MM.1S (cell line): ENCODE measurements at regions not wholly inside any gene's neighbourhood (a gene's known extent, or its start where the extent isn't known, plus 50 kb on each side); places are given as distances from the start of the nearest gene placed in this dataset.

ENCODE experiments used
- DNase-seq: peaks from one replicate; pipeline ENCODE4 v3.0.0-alpha.2; 2015
- H2AFZ ChIP-seq: fragments of 300-600 bp; sonication (generic); 2 replicates; pipeline ENCODE4 v1.6.0; 2016; ENCODE audit warnings: antibody characterized with exemption, low read length
- H3F3A ChIP-seq: fragments of 300-600 bp; sonication (generic); 2 replicates; pipeline ENCODE4 v1.6.1; 2016; ENCODE audit warnings: mild to moderate bottlenecking, antibody characterized with exemption, low read length, moderate library complexity, mixed read lengths; ENCODE audit not compliant: insufficient read depth
- H3K27ac ChIP-seq: fragments of 300-600 bp; sonication (generic); 2 replicates; pipeline ENCODE4 v1.5.1; 2016; ENCODE audit warnings: mild to moderate bottlenecking, low read length
- H3K27me3 ChIP-seq: fragments of 300-600 bp; sonication (generic); replicated peaks from 2 replicates; pipeline ENCODE4 v1.6.0; 2016; ENCODE audit warnings: low read length; ENCODE audit not compliant: insufficient read depth
- H3K36me3 ChIP-seq: fragments of 300-600 bp; sonication (generic); replicated peaks from 2 replicates; pipeline ENCODE4 v1.6.1; 2016; ENCODE audit warnings: mild to moderate bottlenecking, low read length, mixed read lengths; ENCODE audit not compliant: insufficient read depth
- H3K4me1 ChIP-seq: fragments of 300-600 bp; sonication (generic); 2 replicates; pipeline ENCODE4 v1.6.1; 2016; ENCODE audit warnings: low read length, mixed read lengths
- H3K4me2 ChIP-seq: fragments of 300-600 bp; sonication (generic); 2 replicates; pipeline ENCODE4 v1.6.0; 2016; ENCODE audit warnings: low read depth, low read length
- H3K4me3 ChIP-seq: fragments of 300-600 bp; sonication (generic); 2 replicates; pipeline ENCODE4 v1.5.1; 2016; ENCODE audit warnings: low read length, mixed read lengths
- H3K79me2 ChIP-seq: fragments of 300-600 bp; sonication (generic); 2 replicates; pipeline ENCODE4 v1.6.1; 2016; ENCODE audit warnings: mixed run types, low read length, mixed read lengths
- H3K9ac ChIP-seq: fragments of 300-600 bp; sonication (generic); 2 replicates; pipeline ENCODE4 v1.6.1; 2016; ENCODE audit warnings: low read length, mixed read lengths
- H3K9me2 ChIP-seq: fragments of 300-600 bp; sonication (generic); replicated peaks from 2 replicates; pipeline ENCODE4 v1.6.1; 2016; ENCODE audit warnings: mild to moderate bottlenecking, low read length, mixed read lengths; ENCODE audit not compliant: insufficient read depth
- H3K9me3 ChIP-seq: fragments of 300-600 bp; sonication (generic); replicated peaks from 2 replicates; pipeline ENCODE4 v1.6.1; 2016; ENCODE audit warnings: mild to moderate bottlenecking, low read length, mixed read lengths; ENCODE audit not compliant: insufficient read depth
- H4K20me1 ChIP-seq: fragments of 300-600 bp; sonication (generic); 2 replicates; pipeline ENCODE4 v1.6.1; 2016; ENCODE audit warnings: mild to moderate bottlenecking, low read length, moderate library complexity, mixed read lengths; ENCODE audit not compliant: insufficient read depth
- CTCF ChIP-seq: fragments of 300-600 bp; sonication (generic); IDR thresholded peaks from 2 replicates; pipeline ENCODE4 v1.5.1; 2016; ENCODE audit warnings: antibody characterized with exemption, low read length, mixed read lengths
- EZH2 ChIP-seq: fragments of 300-600 bp; sonication (generic); optimal IDR thresholded peaks from 2 replicates; pipeline ENCODE3; 2017; ENCODE audit warnings: low read depth, mild to moderate bottlenecking, antibody characterized with exemption, low read length, mixed read lengths
- EZH2phosphoT487 ChIP-seq: fragments of 300-600 bp; sonication (generic); IDR thresholded peaks from 2 replicates; pipeline ENCODE4 v1.6.1; 2018; ENCODE audit warnings: antibody characterized with exemption, low read length

- H3K4me2 ChIP-seq = no peak overlapping the region
- no peaks in the 10 kb centered on the region for H3K9me3 ChIP-seq
- no peaks in the 10 kb centered on the region for H3F3A ChIP-seq
- H3K27me3 ChIP-seq = no peaks in the 10 kb centered on the region
- no peaks in the 10 kb centered on the region for H4K20me1 ChIP-seq
- no peak overlapping the region for H3K4me3 ChIP-seq
- H3K4me1 ChIP-seq = no peaks in the 10 kb centered on the region
- no peak overlapping the region for H3K27ac ChIP-seq
- H3K79me2 ChIP-seq = no peaks in the 10 kb centered on the region
- H2AFZ ChIP-seq = no peak overlapping the region
- H3K9ac ChIP-seq = no peak overlapping the region
- no peaks in the 10 kb centered on the region for H3K9me2 ChIP-seq
- DNase-seq = no peak
- no peaks in the 10 kb centered on the region for H3K36me3 ChIP-seq
- no peak for TF ChIP-seq EZH2phosphoT487
- TF ChIP-seq CTCF = no peak
- no peak for TF ChIP-seq EZH2
Measured at GRCh38 chr15:61511756-61512155, 282.7 kb upstream of the RORA start.

- H3K9ac ChIP-seq = no peak overlapping the region
- no peaks in the 10 kb centered on the region for H3K4me1 ChIP-seq
- H3K27me3 ChIP-seq = no peaks in the 10 kb centered on the region
- H3K9me3 ChIP-seq = no peaks in the 10 kb centered on the region
- H3K4me3 ChIP-seq = no peak overlapping the region
- H3K4me2 ChIP-seq = no peak overlapping the region
- no peaks in the 10 kb centered on the region for H3F3A ChIP-seq
- TF ChIP-seq EZH2phosphoT487 (no peak), CTCF (no peak), EZH2 (no peak)
- no peaks in the 10 kb centered on the region for H3K79me2 ChIP-seq
- H3K27ac ChIP-seq = no peak overlapping the region
- no peaks in the 10 kb centered on the region for H3K9me2 ChIP-seq
- DNase-seq = no peak
- no peak overlapping the region for H2AFZ ChIP-seq
- no peaks in the 10 kb centered on the region for H4K20me1 ChIP-seq
- H3K36me3 ChIP-seq = no peaks in the 10 kb centered on the region
Measured at GRCh38 chr15:61511089-61511488, 282.0 kb upstream of the RORA start.

- H3K27me3 ChIP-seq = no peaks in the 10 kb centered on the region
- H3K79me2 ChIP-seq = no peaks in the 10 kb centered on the region
- H3K4me2 ChIP-seq = no peak overlapping the region
- H3K9ac ChIP-seq = no peak overlapping the region
- TF ChIP-seq EZH2 (no peak), CTCF (no peak), EZH2phosphoT487 (no peak)
- no peaks in the 10 kb centered on the region for H3K4me1 ChIP-seq
- no peaks in the 10 kb centered on the region for H3F3A ChIP-seq
- no peak overlapping the region for H3K27ac ChIP-seq
- H4K20me1 ChIP-seq = no peaks in the 10 kb centered on the region
- no peak overlapping the region for H2AFZ ChIP-seq
- H3K9me2 ChIP-seq = no peaks in the 10 kb centered on the region
- H3K36me3 ChIP-seq = no peaks in the 10 kb centered on the region
- no peak for DNase-seq
- no peaks in the 10 kb centered on the region for H3K9me3 ChIP-seq
- no peak overlapping the region for H3K4me3 ChIP-seq
Measured at GRCh38 chr15:61509327-61509840, 280.3 kb upstream of the RORA start.
